GM18868 (cell line): ENCODE measurements at regions not wholly inside any gene's neighbourhood (a gene's known extent, or its start where the extent isn't known, plus 50 kb on each side); places are given as distances from the start of the nearest gene placed in this dataset.

Source experiments
- ATAC-seq: cut with Tn5 transposase; IDR thresholded peaks from one replicate; pipeline ENCODE4 v1.9.1; 2021; ENCODE audit warnings: mild to moderate bottlenecking, moderate library complexity; ENCODE audit not compliant: unreplicated experiment

- ATAC-seq: no peak
Measured at GRCh38 chr3:72470904-72471417, 377.3 kb downstream of the SHQ1 start.

- ATAC-seq: no peak
Measured at GRCh38 chr3:72465853-72466252, 382.4 kb downstream of the SHQ1 start.

DNA sequence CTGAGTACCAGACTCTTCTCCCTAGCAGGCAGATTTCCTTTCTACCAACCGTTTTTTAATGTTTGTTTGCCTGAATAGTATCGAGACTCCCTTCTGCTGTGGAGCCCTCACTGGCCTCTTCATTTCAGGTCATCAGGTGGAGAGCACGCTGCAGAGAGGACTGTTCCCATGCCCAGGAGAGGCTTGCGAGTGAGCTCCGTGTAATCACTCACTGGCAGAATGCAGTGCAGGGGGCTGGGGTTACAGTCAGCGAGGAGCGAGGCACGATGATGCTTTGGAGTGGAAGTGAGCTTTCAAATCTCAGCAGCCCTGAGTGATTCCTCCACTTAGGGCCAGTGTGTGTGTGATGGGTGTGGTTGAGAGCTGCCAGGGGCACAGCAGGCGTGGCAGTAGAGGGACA, 385.2 kb downstream of the SHQ1 start:
- no peak for ATAC-seq

- ATAC-seq: no peak
Measured at GRCh38 chr3:72462595-72463011, 385.6 kb downstream of the SHQ1 start.

GRCh38 chr3:72461787-72462186, 386.5 kb downstream of the SHQ1 start:
- no peak for ATAC-seq

GRCh38 chr3:72460205-72461174, 387.8 kb downstream of the SHQ1 start:
- no peak for ATAC-seq

GRCh38 chr3:72459588-72459987, 388.7 kb downstream of the SHQ1 start:
- no peak for ATAC-seq

DNA sequence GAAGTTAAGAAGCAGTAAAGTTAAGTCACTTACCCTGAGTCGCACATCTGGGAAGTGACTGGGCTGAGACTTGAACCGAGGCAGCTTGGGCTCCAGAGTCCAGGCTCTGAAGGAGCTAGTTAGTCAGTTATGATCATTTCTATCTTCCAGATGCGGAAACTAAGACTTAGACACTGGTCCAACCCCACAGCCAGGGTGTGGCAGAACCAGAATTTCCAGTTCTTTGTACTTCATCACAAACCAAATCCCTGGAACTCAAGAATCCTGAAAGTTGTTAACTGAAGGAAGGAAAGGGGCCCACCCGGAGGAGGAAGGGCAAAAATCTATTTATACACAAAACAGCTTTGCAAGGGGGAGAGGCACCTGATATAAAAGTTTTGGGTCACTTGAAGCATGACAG, 389.9 kb downstream of the SHQ1 start:
- no peak for ATAC-seq

DNA sequence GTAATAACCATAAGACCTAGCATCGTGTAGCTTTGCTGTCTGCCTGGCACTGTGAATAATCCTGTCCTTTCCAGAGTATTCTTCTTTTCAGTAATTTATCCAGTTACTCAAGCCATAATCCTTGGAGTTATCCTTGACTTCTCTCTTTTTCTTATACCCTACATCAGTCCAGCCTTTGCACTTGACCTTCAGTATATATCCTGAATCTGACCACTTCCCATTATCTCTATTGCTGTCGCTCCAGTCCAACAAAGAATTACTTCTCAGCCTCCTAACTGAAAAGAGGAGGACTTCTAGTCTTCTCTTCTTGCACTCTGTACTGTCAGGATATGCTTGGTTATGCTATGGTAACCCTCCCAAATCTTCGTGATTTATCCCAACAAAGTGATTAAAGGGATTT, 393.8 kb downstream of the SHQ1 start:
- ATAC-seq: no peak

GRCh38 chr3:72453706-72454105, 394.5 kb downstream of the SHQ1 start:
- no peak for ATAC-seq

GRCh38 chr3:72452745-72453144, 395.5 kb downstream of the SHQ1 start:
- ATAC-seq: no peak

DNA sequence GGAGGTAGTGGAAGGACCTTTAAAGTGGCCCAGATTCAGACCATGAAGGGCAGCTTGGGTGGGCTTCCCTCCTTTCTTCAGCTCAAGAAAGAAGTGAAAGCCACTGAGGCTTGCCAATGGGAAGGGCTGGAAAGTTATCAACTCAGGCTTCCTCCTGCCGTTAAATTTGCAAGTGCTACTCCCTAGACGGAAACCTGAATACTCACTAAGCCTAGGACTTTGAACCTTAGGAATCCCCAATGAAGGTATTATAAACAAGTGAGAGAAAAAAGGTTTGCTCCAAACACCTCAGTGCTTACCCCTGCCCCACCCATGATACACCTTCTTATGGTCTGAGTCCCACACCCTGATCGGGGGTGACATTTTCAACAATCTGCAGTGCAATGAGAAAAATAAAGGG, 396.4 kb downstream of the SHQ1 start:
- ATAC-seq: no peak

GRCh38 chr3:72449551-72449950, 398.7 kb downstream of the SHQ1 start:
- ATAC-seq: no peak

GRCh38 chr3:72448858-72449257, 399.4 kb downstream of the SHQ1 start:
- no peak for ATAC-seq

GRCh38 chr3:72448375-72448823, 399.8 kb downstream of the SHQ1 start:
- no peak for ATAC-seq

DNA sequence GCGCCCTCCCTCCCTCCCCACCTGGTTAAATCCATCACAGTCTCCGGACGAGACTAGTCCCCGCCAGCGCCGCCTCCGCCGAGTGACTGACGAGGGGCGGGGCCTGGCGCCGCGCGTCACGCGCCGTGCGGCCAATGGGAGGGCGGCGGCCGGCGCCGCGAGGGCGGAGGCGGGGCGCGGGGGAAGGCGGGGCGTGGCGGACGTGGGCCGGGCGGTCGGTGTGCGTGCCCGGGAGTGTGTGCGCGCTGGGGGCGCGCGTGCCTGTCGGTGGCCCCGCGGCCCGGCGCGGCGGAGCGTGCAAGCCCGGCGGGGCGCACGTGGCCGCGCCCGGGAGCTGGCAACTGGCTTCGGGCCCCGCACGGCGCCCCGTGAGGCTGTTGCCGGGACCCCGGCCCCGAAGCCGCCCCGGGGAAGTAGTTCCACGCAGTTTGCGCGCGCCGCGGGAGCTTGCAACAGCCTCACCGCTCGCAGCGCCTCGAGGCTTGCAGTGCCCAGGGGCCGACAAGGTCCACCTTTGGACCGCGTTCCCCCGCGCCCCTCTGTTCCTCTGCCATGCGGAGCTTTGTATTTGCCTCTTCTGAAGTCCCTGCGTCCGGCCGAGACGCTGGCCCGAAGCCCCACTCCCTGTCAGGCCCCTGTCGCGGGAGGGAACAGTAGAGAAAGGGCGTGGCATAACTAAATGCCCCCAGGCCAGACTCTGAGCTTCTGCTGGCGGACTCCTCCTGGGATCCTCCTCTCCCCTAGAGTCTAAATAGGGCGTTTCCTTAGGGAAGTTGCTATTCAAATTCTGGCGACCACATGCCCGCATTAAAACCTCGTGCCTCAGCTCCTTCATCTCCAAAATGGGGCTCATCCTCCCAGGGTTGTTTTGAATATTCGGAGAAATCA, 400.9 kb downstream of the SHQ1 start:
- peak; percentile 93 for ATAC-seq

DNA sequence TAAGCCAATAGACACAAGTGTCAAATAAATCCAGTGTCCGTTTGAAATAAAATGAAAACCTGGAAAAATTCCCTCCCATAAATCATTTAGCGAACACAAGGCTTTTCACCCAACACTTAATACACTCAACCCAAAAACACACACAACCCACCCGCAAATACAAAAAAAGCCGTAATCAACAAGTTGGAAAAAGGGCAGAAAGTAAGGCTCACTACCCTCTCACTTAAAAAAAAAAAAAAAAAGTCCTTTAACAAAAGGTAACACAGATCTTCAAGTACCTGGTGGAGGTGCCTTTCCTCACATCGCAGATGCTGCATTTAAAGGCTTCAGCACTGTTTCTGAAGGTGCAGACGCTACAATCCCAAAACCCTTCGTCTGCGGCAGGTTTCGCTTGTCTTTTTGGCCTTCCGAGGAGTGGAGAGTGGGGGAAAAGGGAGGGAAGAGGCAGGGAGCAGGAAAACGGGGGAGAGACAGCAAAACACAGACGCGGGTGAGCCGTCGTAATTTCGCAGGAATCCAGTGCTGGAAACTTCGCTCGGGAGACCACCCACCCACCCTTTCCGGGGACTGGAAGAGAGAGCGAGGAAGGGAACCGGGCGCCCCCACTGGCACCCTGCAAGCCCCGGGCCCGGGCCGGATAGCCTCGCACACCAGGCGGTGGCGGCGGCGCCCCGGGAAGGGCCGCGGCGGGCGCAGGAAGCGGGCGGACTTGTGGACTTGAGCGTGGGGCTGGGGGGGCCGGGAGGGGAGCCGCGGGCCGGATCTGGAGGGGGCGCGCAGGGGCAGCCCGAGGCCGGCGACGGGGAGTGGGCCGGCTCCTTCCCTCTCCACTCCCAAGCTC, 401.8 kb downstream of the SHQ1 start, which contains the start of gene RYBP:
TSS of gene RYBP (minus strand) at position 404 of the 841 bp plus-strand sequence.
- ATAC-seq: peak; percentile 28

GRCh38 chr3:72445827-72446217, 402.4 kb downstream of the SHQ1 start:
- no peak for ATAC-seq

- no peak for ATAC-seq
Measured at GRCh38 chr3:72444656-72445223, 403.5 kb downstream of the SHQ1 start.

DNA sequence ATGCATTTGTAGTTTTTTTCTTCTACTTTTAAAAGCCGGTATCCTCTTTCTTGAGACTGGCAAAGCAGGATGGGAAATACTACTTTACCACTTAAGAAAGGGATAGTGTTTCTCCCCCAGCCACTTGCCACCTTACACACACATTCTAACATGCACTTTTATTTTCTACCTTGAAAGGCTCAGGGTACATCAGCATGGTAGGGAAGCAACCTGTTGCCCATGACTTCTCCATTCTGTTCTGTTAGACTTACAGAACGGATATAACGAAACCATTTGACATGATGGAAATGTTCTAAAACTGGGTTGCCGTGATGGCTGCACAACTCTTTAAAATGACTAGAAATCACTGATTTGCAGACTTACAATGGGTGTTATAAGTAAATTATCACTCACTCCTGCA, 405.5 kb downstream of the SHQ1 start:
- no peak for ATAC-seq
